ENCODE measurements at regions not wholly inside any gene's neighbourhood (a gene's known extent, or its start where the extent isn't known, plus 50 kb on each side); places are given as distances from the start of the nearest gene placed in this dataset.

DNA sequence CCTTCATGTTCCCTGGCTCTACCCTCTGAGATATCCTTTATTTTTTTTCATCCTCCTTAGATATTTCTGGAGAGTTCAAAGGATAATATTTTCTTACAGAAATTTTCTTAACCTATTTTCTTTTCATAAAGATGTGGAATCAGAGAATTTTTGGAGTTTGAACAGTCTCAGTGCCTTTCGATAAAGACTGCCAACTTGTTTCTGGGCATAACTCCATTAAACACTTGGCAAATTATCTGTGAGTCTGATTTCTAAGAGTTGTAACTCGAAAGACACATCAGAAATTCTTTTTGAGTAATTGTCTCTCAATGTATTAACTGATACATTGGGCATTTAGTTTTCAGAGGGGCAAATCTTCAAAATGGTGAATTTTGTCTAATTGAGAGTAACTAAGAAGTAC lies 1255.6 kb downstream of the NCAM2 start:
- peaks cover 0 to 7% (median 3%) of the 10 kb centered on the region in 7 donors for H3K9me3 Mint-ChIP-seq
- Histone ChIP-seq H4K20me1 (ENCODE audit: insufficient read depth, low read length) (no peaks in the 10 kb centered on the region), H3K27ac (ENCODE audit: low read depth in 1 of 2, low read length in 2 of 2) (no peak overlapping the region), H3K79me2 (ENCODE audit: insufficient read depth, low read length) (no peaks in the 10 kb centered on the region), H3K9me3 (replicated peaks in 1 of 2; ENCODE audit: control insufficient read depth in 1 of 2, insufficient read depth in 1 of 2, low read length in 2 of 2) (peaks cover 3 to 7% of the 10 kb centered on the region in 2 donors), H3K9ac (ENCODE audit: insufficient read depth, low read length, poor library complexity, severe bottlenecking) (no peak overlapping the region), H2AFZ (ENCODE audit: insufficient read depth, low read depth, low read length, poor library complexity, severe bottlenecking) (no peak overlapping the region), H3K4me3 (replicated peaks in 1 of 3; ENCODE audit: low read depth in 2 of 3, low read length in 3 of 3) (no peak overlapping the region), H3K4me1 (ENCODE audit: control insufficient read depth in 1 of 2, insufficient read depth in 2 of 2, low read length in 2 of 2) (no peaks in the 10 kb centered on the region), H3K27me3 (ENCODE audit: control insufficient read depth in 2 of 2, insufficient read depth in 2 of 2, low read length in 2 of 2) (no peaks in the 10 kb centered on the region), H3K4me2 (replicated peaks; ENCODE audit: extremely low read depth, low read length, poor library complexity, severe bottlenecking) (no peak overlapping the region), H3K36me3 (replicated peaks in 1 of 2; ENCODE audit: control insufficient read depth in 1 of 2, insufficient read depth in 2 of 2, low read length in 2 of 2) (no peaks in the 10 kb centered on the region)
- no peaks in the 10 kb centered on the region for H3K36me3 Mint-ChIP-seq
- no peaks in the 10 kb centered on the region for H3K4me1 Mint-ChIP-seq
- intact Hi-C loops (cut with micrococcal nuclease), result no loop called here
- peaks cover 0 to 2% (median 0%) of the 10 kb centered on the region in 3 donors for H3K27me3 Mint-ChIP-seq (ENCODE audit: low read depth in 3 of 3)
- no peak overlapping the region for H3K27ac Mint-ChIP-seq
- H3K4me3 Mint-ChIP-seq, result no peak overlapping the region
- TF ChIP-seq CTCF (IDR thresholded peaks at IDR 0.05), result no peak
- DNase-seq, result no peak
- WGBS (ENCODE audit: insufficient coverage), result no CpG with 5 or more reads among the region's 2 CpGs

DNA sequence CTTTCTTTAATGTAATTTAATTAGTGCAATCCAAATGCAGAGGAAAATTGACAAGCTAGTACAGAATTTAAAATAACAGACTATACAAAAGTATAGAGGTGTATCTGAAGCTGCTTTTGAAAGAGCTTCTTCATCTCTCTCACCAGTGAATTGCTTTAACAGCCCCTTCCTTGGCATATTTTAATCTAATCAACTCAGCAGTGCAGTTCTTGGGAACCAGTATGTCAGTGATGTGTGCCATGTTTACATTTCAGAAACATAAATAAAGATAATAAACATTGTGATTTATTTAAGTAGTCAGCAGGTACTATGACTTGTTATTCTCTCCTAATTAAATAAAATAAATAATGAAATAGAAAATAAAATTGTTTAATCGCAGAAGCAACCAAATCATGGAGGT lies 1260.6 kb downstream of the NCAM2 start:
- no CpG with 5 or more reads among the region's 1 CpG for WGBS (ENCODE audit: insufficient coverage)
- no peak overlapping the region for H3K27ac ChIP-seq (ENCODE audit: low read depth in 1 of 2, low read length in 2 of 2)
- Mint-ChIP-seq H3K36me3 (no peaks in the 10 kb centered on the region), H3K4me1 (no peaks in the 10 kb centered on the region), H3K9me3 (peaks cover 0 to 11% (median 3%) of the 10 kb centered on the region in 7 donors), H3K4me3 (no peak overlapping the region), H3K27ac (no peak overlapping the region), H3K27me3 (ENCODE audit: low read depth in 3 of 3) (peaks cover 0 to 2% (median 0%) of the 10 kb centered on the region in 3 donors)
- H3K27me3 ChIP-seq (ENCODE audit: control insufficient read depth in 2 of 2, insufficient read depth in 2 of 2, low read length in 2 of 2), result no peaks in the 10 kb centered on the region
- no peaks in the 10 kb centered on the region for H3K79me2 ChIP-seq (ENCODE audit: insufficient read depth, low read length)
- H3K36me3 ChIP-seq (replicated peaks in 1 of 2; ENCODE audit: control insufficient read depth in 1 of 2, insufficient read depth in 2 of 2, low read length in 2 of 2), result no peaks in the 10 kb centered on the region
- H2AFZ ChIP-seq (ENCODE audit: insufficient read depth, low read depth, low read length, poor library complexity, severe bottlenecking), result no peak overlapping the region
- H3K4me1 ChIP-seq (ENCODE audit: control insufficient read depth in 1 of 2, insufficient read depth in 2 of 2, low read length in 2 of 2), result no peaks in the 10 kb centered on the region
- no peak overlapping the region for H3K4me2 ChIP-seq (replicated peaks; ENCODE audit: extremely low read depth, low read length, poor library complexity, severe bottlenecking)
- TF ChIP-seq CTCF (IDR thresholded peaks at IDR 0.05), result no peak
- DNase-seq, result no peak
- intact Hi-C loops (cut with micrococcal nuclease), result no loop called here
- no peaks in the 10 kb centered on the region for H4K20me1 ChIP-seq (ENCODE audit: insufficient read depth, low read length)
- peaks cover 0 to 3% of the 10 kb centered on the region in 2 donors for H3K9me3 ChIP-seq (replicated peaks in 1 of 2; ENCODE audit: control insufficient read depth in 1 of 2, insufficient read depth in 1 of 2, low read length in 2 of 2)
- no peak overlapping the region for H3K9ac ChIP-seq (ENCODE audit: insufficient read depth, low read length, poor library complexity, severe bottlenecking)
- no peak overlapping the region for H3K4me3 ChIP-seq (replicated peaks in 1 of 3; ENCODE audit: low read depth in 2 of 3, low read length in 3 of 3)
